ENCODE measurements at regions not wholly inside any gene's neighbourhood (a gene's known extent, or its start where the extent isn't known, plus 50 kb on each side); places are given as distances from the start of the nearest gene placed in this dataset.
"Not testable (repeated sequence)": the region's sequence is repeated elsewhere in the genome, so short reads cannot be mapped to it uniquely, and the experiment has no call there.

DNA sequence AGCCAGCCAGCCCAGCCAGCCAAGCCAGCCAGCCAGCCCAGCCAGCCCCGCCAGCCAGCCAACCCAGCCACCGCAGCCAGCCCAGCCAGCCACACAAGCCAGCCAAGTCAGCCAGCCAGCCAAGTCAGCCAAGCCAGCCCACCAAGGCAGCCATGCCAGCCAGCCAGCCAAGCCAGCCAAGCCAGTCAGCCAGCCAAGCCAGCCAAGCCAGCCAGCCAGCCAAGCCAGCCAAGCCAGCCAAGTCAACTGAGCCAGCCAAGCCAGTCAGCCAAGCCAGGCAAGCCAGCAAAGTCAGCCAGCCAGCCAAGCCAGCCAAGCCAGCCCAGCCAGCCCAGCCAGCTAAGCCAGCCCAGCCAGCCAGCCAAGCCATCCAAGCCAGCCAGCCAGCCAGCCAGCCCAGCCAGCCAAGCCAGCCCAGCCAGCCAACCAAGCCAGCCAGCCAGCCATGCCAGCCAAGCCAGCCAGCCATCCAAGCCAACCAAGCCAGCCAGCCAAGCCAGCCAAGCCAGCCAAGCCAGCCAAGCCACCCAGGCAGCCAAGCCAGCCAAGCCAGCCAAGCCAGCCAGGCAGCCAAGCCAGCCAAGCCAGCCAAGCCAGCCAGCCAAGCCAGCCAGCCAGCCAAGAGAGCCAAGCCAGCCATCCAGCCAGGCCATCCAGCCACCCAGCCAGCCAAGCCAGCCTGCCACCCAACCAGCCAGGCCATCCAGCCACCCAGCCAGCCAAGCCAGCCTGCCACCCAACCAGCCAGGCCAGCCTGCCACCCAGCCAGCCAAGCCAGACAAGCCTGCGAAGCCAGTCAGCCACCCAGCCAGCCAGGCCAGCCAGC, 329.9 kb upstream of the PLGLB2 start:
- H3K4me1 Mint-ChIP-seq (ENCODE audit: low read depth); H3K27me3 Mint-ChIP-seq (ENCODE audit: low read depth); H3K4me3 Mint-ChIP-seq; H3K27ac Mint-ChIP-seq; H3K9me3 Mint-ChIP-seq (ENCODE audit: insufficient read depth); ATAC-seq; DNase-seq; CTCF ChIA-PET; H3K36me3 Mint-ChIP-seq (ENCODE audit: low read depth); POLR2A ChIA-PET: not testable (repeated sequence)

- ATAC-seq; H3K27ac Mint-ChIP-seq; H3K4me1 Mint-ChIP-seq (ENCODE audit: low read depth); CTCF ChIA-PET; H3K36me3 Mint-ChIP-seq (ENCODE audit: low read depth); H3K4me3 Mint-ChIP-seq; DNase-seq; H3K27me3 Mint-ChIP-seq (ENCODE audit: low read depth); H3K9me3 Mint-ChIP-seq (ENCODE audit: insufficient read depth); POLR2A ChIA-PET: not testable (repeated sequence)
These were observed 328.8 kb upstream of the PLGLB2 start for GRCh38 chr2:87418823-87419822.

DNA sequence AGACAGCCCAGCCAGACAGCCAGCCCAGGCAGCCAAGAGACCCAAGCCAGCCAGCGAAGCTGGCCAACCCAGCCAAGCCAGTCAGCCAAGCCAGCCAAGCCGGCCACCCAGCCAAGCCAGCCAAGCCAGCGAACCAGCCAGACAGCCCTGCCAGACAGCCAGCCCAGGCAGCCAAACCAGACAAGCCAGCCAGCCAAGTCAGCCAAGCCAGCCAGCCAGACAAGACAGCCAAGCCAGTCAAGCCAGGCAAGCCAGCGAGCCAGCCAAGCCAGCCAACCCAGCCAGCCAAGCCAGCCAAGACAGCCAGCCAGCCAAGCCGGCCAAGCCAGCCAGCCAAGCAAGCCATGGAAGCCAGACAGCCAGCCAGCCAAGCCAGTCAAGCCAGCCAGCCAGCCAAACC, 327.9 kb upstream of the PLGLB2 start:
- H3K27me3 Mint-ChIP-seq (ENCODE audit: low read depth); H3K4me3 Mint-ChIP-seq; POLR2A ChIA-PET; CTCF ChIA-PET; H3K27ac Mint-ChIP-seq; H3K36me3 Mint-ChIP-seq (ENCODE audit: low read depth); H3K4me1 Mint-ChIP-seq (ENCODE audit: low read depth); DNase-seq; H3K9me3 Mint-ChIP-seq (ENCODE audit: insufficient read depth); ATAC-seq: not testable (repeated sequence)

GRCh38 chr2:87420954-87421353, 326.9 kb upstream of the PLGLB2 start:
- H3K27me3 Mint-ChIP-seq (ENCODE audit: low read depth); H3K4me1 Mint-ChIP-seq (ENCODE audit: low read depth); ATAC-seq; CTCF ChIA-PET; H3K9me3 Mint-ChIP-seq (ENCODE audit: insufficient read depth); DNase-seq; H3K27ac Mint-ChIP-seq; H3K36me3 Mint-ChIP-seq (ENCODE audit: low read depth); POLR2A ChIA-PET; H3K4me3 Mint-ChIP-seq: not testable (repeated sequence)

- H3K36me3 Mint-ChIP-seq (ENCODE audit: low read depth); H3K4me3 Mint-ChIP-seq; CTCF ChIA-PET; H3K4me1 Mint-ChIP-seq (ENCODE audit: low read depth); POLR2A ChIA-PET; H3K9me3 Mint-ChIP-seq (ENCODE audit: insufficient read depth); DNase-seq; H3K27me3 Mint-ChIP-seq (ENCODE audit: low read depth); H3K27ac Mint-ChIP-seq; ATAC-seq: not testable (repeated sequence)
These were observed 323.8 kb upstream of the PLGLB2 start for GRCh38 chr2:87423796-87424762.

- H3K27ac Mint-ChIP-seq; H3K9me3 Mint-ChIP-seq (ENCODE audit: insufficient read depth); H3K27me3 Mint-ChIP-seq (ENCODE audit: low read depth); ATAC-seq; H3K36me3 Mint-ChIP-seq (ENCODE audit: low read depth); H3K4me3 Mint-ChIP-seq; CTCF ChIA-PET; POLR2A ChIA-PET; DNase-seq; H3K4me1 Mint-ChIP-seq (ENCODE audit: low read depth): not testable (repeated sequence)
These were observed 323.1 kb upstream of the PLGLB2 start for GRCh38 chr2:87424763-87425154.

- CTCF ChIA-PET; H3K4me3 Mint-ChIP-seq; H3K9me3 Mint-ChIP-seq (ENCODE audit: insufficient read depth); H3K4me1 Mint-ChIP-seq (ENCODE audit: low read depth); POLR2A ChIA-PET; DNase-seq; ATAC-seq; H3K27ac Mint-ChIP-seq; H3K27me3 Mint-ChIP-seq (ENCODE audit: low read depth); H3K36me3 Mint-ChIP-seq (ENCODE audit: low read depth): not testable (repeated sequence)
These were observed 322.7 kb upstream of the PLGLB2 start for GRCh38 chr2:87425191-87425590.

GRCh38 chr2:87425717-87426116, 322.2 kb upstream of the PLGLB2 start:
- CTCF ChIA-PET; H3K4me1 Mint-ChIP-seq (ENCODE audit: low read depth); ATAC-seq; H3K36me3 Mint-ChIP-seq (ENCODE audit: low read depth); H3K27me3 Mint-ChIP-seq (ENCODE audit: low read depth); DNase-seq; H3K9me3 Mint-ChIP-seq (ENCODE audit: insufficient read depth); POLR2A ChIA-PET; H3K27ac Mint-ChIP-seq; H3K4me3 Mint-ChIP-seq: not testable (repeated sequence)

- H3K4me1 Mint-ChIP-seq (ENCODE audit: low read depth); H3K9me3 Mint-ChIP-seq (ENCODE audit: insufficient read depth); H3K4me3 Mint-ChIP-seq; POLR2A ChIA-PET; ATAC-seq; DNase-seq; CTCF ChIA-PET; H3K27ac Mint-ChIP-seq; H3K27me3 Mint-ChIP-seq (ENCODE audit: low read depth); H3K36me3 Mint-ChIP-seq (ENCODE audit: low read depth): not testable (repeated sequence)
These were observed 319.3 kb upstream of the PLGLB2 start for GRCh38 chr2:87428452-87429130.

- CTCF ChIA-PET; POLR2A ChIA-PET; H3K27me3 Mint-ChIP-seq (ENCODE audit: low read depth); ATAC-seq; H3K4me1 Mint-ChIP-seq (ENCODE audit: low read depth); H3K36me3 Mint-ChIP-seq (ENCODE audit: low read depth); DNase-seq; H3K4me3 Mint-ChIP-seq; H3K9me3 Mint-ChIP-seq (ENCODE audit: insufficient read depth); H3K27ac Mint-ChIP-seq: not testable (repeated sequence)
These were observed 318.5 kb upstream of the PLGLB2 start for GRCh38 chr2:87429206-87429930.

DNA sequence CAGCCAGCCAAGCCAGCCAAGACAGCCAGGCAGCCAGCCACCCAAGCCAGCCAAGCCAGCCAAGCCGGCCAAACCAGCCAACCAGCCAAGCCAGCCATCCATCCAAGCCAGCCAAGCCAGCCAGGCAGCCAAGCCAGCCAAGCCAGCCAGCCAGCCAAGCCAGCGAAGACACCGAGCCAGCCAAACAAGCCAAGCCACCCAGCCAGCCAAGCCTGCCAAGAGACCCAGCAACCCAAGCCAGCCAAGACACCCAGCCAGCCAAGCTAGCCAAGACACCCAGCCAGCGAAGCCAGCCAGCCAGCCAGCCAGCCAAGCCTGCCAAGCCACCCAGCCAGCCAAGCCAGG, 318.0 kb upstream of the PLGLB2 start:
- H3K27ac Mint-ChIP-seq; POLR2A ChIA-PET; H3K9me3 Mint-ChIP-seq (ENCODE audit: insufficient read depth); H3K36me3 Mint-ChIP-seq (ENCODE audit: low read depth); ATAC-seq; DNase-seq; H3K27me3 Mint-ChIP-seq (ENCODE audit: low read depth); H3K4me1 Mint-ChIP-seq (ENCODE audit: low read depth); H3K4me3 Mint-ChIP-seq; CTCF ChIA-PET: not testable (repeated sequence)
